ENCODE measurements at regions not wholly inside any gene's neighbourhood (a gene's known extent, or its start where the extent isn't known, plus 50 kb on each side); places are given as distances from the start of the nearest gene placed in this dataset.
"Not testable (repeated sequence)": the region's sequence is repeated elsewhere in the genome, so short reads cannot be mapped to it uniquely, and the experiment has no call there.

GRCh38 chr4:165813606-165814005 is 59.4 kb upstream of the TLL1 start:
- Histone ChIP-seq H3K9me3 (ENCODE audit: insufficient read depth, low read depth, low read length) (no peaks in the 10 kb centered on the region), H2AFZ (ENCODE audit: low read depth, low read length) (no peak overlapping the region), H3K79me2 (ENCODE audit: insufficient read depth, low read length) (no peaks in the 10 kb centered on the region), H3K9ac (ENCODE audit: low read length) (no peak overlapping the region), H3K4me3 (ENCODE audit: insufficient read depth, low read depth, low read length) (no peak overlapping the region), H3K4me2 (ENCODE audit: low read length) (no peak overlapping the region), H3K27me3 (ENCODE audit: insufficient read depth, low read length) (no peaks in the 10 kb centered on the region), H3K4me1 (ENCODE audit: insufficient read depth, low read length) (no peaks in the 10 kb centered on the region), H3K36me3 (ENCODE audit: insufficient read depth, low read length) (no peaks in the 10 kb centered on the region), H3K27ac (ENCODE audit: low read depth, low read length) (no peak overlapping the region), H4K20me1 (ENCODE audit: insufficient read depth, low read length) (no peaks in the 10 kb centered on the region)
- H3K4me1 Mint-ChIP-seq (ENCODE audit: low read depth, unreplicated experiment), result no peaks in the 10 kb centered on the region
- H3K27ac Mint-ChIP-seq (ENCODE audit: unreplicated experiment), result no peak overlapping the region
- no peaks in the 10 kb centered on the region for H3K36me3 Mint-ChIP-seq (ENCODE audit: low read depth, unreplicated experiment)
- H3K27me3 Mint-ChIP-seq (ENCODE audit: low read depth, unreplicated experiment), result no peaks in the 10 kb centered on the region
- peak; percentile 16 for DNase-seq (ENCODE audit: low read depth)
- H3K4me3 Mint-ChIP-seq (ENCODE audit: unreplicated experiment), result no peak overlapping the region
- H3K9me3 Mint-ChIP-seq (ENCODE audit: unreplicated experiment), result no peaks in the 10 kb centered on the region
- FAIRE-seq, result no peak
- no peak for TF ChIP-seq EZH2 (IDR thresholded peaks at IDR 0.05; ENCODE audit: insufficient read depth, low read length)
- TF ChIP-seq, protein P1, sequence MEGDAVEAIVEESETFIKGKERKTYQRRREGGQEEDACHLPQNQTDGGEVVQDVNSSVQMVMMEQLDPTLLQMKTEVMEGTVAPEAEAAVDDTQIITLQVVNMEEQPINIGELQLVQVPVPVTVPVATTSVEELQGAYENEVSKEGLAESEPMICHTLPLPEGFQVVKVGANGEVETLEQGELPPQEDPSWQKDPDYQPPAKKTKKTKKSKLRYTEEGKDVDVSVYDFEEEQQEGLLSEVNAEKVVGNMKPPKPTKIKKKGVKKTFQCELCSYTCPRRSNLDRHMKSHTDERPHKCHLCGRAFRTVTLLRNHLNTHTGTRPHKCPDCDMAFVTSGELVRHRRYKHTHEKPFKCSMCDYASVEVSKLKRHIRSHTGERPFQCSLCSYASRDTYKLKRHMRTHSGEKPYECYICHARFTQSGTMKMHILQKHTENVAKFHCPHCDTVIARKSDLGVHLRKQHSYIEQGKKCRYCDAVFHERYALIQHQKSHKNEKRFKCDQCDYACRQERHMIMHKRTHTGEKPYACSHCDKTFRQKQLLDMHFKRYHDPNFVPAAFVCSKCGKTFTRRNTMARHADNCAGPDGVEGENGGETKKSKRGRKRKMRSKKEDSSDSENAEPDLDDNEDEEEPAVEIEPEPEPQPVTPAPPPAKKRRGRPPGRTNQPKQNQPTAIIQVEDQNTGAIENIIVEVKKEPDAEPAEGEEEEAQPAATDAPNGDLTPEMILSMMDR (IDR thresholded peaks at IDR 0.05; ENCODE audit: insufficient read depth, low read depth, low read length), result no peak

DNA sequence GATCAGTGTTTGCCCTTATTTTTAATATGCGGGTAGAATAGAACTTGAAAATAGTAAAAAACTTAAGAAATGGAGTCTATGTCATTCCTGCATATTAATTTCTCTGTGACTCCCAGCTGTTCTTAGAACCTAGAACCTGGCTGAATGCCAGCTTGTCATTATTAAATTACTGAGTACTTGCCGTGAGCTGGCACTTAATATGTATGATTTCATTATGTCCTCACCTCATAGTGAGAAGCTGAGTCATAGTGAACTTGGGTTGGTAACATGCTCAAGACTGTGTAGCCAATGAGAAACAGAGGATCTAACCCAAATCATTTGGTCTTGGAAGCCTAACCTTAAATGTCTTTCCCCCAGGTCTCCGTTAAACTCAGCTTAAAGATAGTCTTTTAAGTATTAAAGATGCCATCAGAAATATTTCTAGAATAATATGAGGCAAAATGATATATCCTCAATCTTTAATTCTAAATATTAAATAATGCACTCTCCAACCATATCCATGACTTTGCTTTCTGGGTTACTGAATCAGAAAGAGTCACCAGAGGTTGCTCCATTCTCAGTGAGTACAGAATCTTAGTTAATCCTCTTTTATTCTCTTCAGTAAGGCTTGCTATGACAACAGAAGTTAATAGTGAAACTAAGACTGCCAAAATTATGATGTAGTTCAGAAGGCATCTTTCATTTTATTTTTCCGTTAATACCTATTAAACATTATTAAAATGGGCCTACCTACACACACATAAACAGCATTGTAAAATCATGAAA is 58.6 kb upstream of the TLL1 start:
- TF ChIP-seq EZH2 (IDR thresholded peaks at IDR 0.05; ENCODE audit: insufficient read depth, low read length), result no peak
- TF ChIP-seq, protein P1 (IDR thresholded peaks at IDR 0.05; ENCODE audit: insufficient read depth, low read depth, low read length), result no peak
- FAIRE-seq, result no peak
- H3K27ac Mint-ChIP-seq (ENCODE audit: unreplicated experiment), result peak overlapping the region; percentile 62
- no peaks in the 10 kb centered on the region for H4K20me1 ChIP-seq (ENCODE audit: insufficient read depth, low read length)
- DNase-seq (ENCODE audit: low read depth), result peak; percentile 30
- H3K27ac ChIP-seq (ENCODE audit: low read depth, low read length), result no peak overlapping the region
- no peak overlapping the region for H3K9ac ChIP-seq (ENCODE audit: low read length)
- H3K4me2 ChIP-seq (ENCODE audit: low read length), result no peak overlapping the region
- H3K27me3 ChIP-seq (ENCODE audit: insufficient read depth, low read length), result no peaks in the 10 kb centered on the region
- H3K4me3 Mint-ChIP-seq (ENCODE audit: unreplicated experiment), result no peak overlapping the region
- H3K4me3 ChIP-seq (ENCODE audit: insufficient read depth, low read depth, low read length), result no peak overlapping the region
- H3K4me1 ChIP-seq (ENCODE audit: insufficient read depth, low read length), result no peaks in the 10 kb centered on the region
- no peaks in the 10 kb centered on the region for H3K79me2 ChIP-seq (ENCODE audit: insufficient read depth, low read length)
- H3K4me1 Mint-ChIP-seq (ENCODE audit: low read depth, unreplicated experiment), result no peaks in the 10 kb centered on the region
- no peaks in the 10 kb centered on the region for H3K9me3 Mint-ChIP-seq (ENCODE audit: unreplicated experiment)
- H3K36me3 ChIP-seq (ENCODE audit: insufficient read depth, low read length), result no peaks in the 10 kb centered on the region
- H3K27me3 Mint-ChIP-seq (ENCODE audit: low read depth, unreplicated experiment), result no peaks in the 10 kb centered on the region
- no peaks in the 10 kb centered on the region for H3K9me3 ChIP-seq (ENCODE audit: insufficient read depth, low read depth, low read length)
- H2AFZ ChIP-seq (ENCODE audit: low read depth, low read length), result no peak overlapping the region
- no peaks in the 10 kb centered on the region for H3K36me3 Mint-ChIP-seq (ENCODE audit: low read depth, unreplicated experiment)

DNA sequence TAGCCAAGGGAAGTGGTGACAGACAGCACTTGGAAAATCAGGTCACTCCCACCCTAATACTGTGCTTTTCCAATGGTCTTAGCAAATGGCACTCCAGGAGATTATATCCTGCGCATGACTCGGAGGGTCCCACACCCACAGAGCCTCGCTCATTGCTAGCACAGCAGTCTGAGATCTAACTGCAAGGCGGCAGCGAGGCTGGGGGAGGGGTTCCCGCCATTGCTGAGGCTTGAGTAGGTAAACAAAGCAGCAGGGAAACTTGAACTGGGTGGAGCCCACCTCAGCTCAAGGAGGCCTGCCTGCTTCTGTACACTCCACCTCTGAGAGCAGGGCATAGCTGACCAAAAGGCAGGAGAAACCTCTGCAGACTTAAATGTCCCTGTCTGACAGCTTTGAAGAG is 53.9 kb upstream of the TLL1 start:
- H3K9me3 ChIP-seq (ENCODE audit: insufficient read depth, low read depth, low read length); H3K27ac ChIP-seq (ENCODE audit: low read depth, low read length); H3K4me1 Mint-ChIP-seq (ENCODE audit: low read depth, unreplicated experiment); H3K27ac Mint-ChIP-seq (ENCODE audit: unreplicated experiment); H3K27me3 ChIP-seq (ENCODE audit: insufficient read depth, low read length); FAIRE-seq; H3K36me3 Mint-ChIP-seq (ENCODE audit: low read depth, unreplicated experiment); H3K36me3 ChIP-seq (ENCODE audit: insufficient read depth, low read length); H3K4me2 ChIP-seq (ENCODE audit: low read length); H3K4me1 ChIP-seq (ENCODE audit: insufficient read depth, low read length); DNase-seq (ENCODE audit: low read depth); H3K9me3 Mint-ChIP-seq (ENCODE audit: unreplicated experiment); H2AFZ ChIP-seq (ENCODE audit: low read depth, low read length); H3K4me3 ChIP-seq (ENCODE audit: insufficient read depth, low read depth, low read length); H3K4me3 Mint-ChIP-seq (ENCODE audit: unreplicated experiment); H3K9ac ChIP-seq (ENCODE audit: low read length); H4K20me1 ChIP-seq (ENCODE audit: insufficient read depth, low read length); H3K27me3 Mint-ChIP-seq (ENCODE audit: low read depth, unreplicated experiment); H3K79me2 ChIP-seq (ENCODE audit: insufficient read depth, low read length): not testable (repeated sequence)

All from astrocyte (in vitro differentiated cells and primary cell).